ENCODE measurements at regions not wholly inside any gene's neighbourhood (a gene's known extent, or its start where the extent isn't known, plus 50 kb on each side); places are given as distances from the start of the nearest gene placed in this dataset.

GRCh38 chr7:31398815-31399214 lies 58.3 kb upstream of the NEUROD6 start:
- no peak for DNase-seq

DNA sequence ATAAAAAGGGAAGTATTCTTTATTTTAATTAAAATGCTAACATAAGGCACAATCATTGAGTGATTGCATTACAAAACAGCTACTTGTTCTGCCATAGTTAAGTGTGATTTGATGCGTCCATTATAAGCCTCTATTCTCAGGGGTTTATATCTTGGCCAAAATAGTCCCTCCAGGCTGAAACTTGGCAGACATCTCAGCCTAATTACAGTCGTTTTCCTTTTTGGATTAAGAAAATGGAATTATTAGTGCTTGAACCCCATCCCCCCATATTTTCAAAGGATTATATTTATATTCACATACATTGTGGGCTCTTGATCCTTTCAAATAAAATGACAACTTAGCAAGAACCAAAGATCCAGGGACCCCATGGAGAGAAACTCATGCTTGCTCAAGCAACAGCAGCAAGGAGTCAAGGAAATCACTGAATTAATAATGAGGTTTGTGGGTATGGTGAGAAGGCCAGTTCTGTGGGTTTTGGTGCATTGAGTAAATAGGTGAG lies 66.7 kb upstream of the NEUROD6 start:
- DNase-seq: no peak

GRCh38 chr7:31408140-31408729 lies 67.7 kb upstream of the NEUROD6 start:
- no peak for DNase-seq

DNA sequence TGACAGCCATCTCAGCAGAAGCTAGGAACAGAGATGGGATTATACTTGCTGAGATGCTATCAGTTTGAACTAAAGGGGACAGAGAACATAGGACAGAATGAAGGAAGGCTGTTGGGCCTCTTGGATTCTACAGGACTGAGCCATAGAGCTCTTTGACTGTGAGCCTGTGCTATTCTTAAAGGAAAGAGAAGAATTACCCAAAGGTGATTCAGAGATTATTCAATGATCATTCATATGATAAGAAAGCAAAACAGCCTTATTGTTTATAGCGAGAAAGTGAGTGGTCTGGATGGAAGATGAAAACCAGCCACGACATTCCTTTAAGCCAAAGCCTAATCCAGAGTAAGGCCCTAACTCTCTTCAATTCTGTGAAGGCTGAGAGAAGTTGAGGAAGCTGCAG lies 69.7 kb upstream of the NEUROD6 start:
- DNase-seq: no peak

GRCh38 chr7:31411416-31411815 lies 70.9 kb upstream of the NEUROD6 start:
- no peak for DNase-seq

GRCh38 chr7:31413766-31414165 lies 73.2 kb upstream of the NEUROD6 start:
- no peak for DNase-seq

GRCh38 chr7:31416381-31416870 lies 75.9 kb upstream of the NEUROD6 start:
- DNase-seq: no peak

DNA sequence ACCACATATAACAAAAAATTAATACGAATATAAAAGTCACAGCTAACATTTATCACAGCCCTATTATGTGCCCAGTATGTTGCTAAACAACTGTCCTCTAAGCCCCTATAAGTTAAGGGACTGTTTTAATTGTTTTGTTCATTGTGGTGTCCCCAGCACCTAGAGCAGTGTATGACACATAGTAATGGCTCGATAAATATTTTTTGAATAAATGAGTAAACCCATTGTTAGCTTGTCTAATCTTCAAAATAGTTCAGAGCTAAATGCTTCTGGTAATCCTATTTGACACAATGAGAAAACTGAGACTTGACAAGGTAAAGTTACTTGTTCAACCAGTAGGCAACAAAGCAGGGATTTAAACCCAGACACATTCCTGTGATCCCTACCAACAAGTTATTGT lies 78.4 kb upstream of the NEUROD6 start:
- DNase-seq: no peak

- no peak for DNase-seq
Measured at GRCh38 chr7:31419505-31420055, 79.1 kb upstream of the NEUROD6 start.

DNA sequence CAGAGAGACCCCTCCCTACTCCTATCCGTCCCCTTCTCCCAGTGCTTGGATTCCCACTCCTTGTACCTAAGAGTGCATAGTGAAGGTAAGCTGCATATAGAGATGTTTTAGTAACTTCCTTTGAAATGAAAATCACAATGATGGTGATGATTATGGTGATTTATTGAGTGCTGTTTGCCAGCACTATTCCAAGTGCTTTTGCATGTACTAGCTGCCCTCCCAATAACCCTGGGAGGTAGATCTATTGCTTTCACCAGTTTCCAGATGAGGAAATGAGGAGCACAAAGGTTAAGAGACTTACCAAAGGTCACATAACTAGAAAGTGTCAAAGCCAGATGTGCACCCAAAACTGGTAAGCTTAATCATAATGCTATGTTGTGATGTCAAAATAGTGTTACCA lies 80.4 kb upstream of the NEUROD6 start:
- DNase-seq: no peak

- DNase-seq: no peak
Measured at GRCh38 chr7:31421607-31422006, 81.1 kb upstream of the NEUROD6 start.

GRCh38 chr7:31423994-31424393 lies 83.5 kb upstream of the NEUROD6 start:
- DNase-seq: no peak

DNA sequence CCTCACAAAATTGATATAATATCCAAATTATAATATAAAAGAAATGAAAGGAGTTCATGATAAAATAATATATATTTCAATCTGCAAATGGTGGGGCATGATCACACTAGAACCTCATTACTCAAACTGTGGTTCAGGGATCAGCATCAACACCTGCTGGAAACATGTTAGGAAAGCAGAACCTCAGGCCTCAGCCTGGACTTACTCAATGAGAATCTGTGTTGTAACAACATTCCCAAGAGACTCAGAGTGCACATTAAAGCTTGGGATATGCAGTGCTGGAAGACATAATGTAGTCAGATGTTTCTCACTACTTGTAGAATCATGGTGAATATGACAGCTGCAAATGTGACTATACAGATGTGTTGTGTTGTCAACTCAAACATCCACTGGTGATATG lies 81.7 kb upstream of the ITPRID1 start:
- DNase-seq: no peak

DNA sequence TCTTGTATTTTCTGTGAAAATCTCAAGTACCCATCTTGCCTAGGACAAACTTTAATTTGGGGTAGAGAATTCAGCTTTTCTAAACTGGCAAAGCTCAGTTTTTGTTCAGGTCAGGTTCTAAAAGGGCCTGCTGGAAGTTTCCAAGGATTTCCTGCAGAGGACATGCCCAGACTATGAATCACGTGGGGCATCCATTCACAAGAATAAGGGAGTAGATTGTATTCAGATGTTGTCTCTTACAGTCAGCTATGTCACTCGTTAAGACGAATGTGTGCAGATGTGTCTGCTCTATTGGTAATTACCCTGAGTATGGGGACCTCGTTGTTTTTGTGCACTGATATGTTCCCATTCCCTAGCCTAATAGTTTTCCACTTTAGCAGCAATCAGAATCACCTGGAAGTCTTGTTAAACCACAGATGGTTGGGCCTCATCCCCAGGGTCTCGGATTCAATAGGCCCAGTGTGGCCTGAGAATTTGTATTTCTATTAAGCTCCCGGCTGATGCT lies 81.0 kb upstream of the ITPRID1 start:
- DNase-seq: no peak

DNA sequence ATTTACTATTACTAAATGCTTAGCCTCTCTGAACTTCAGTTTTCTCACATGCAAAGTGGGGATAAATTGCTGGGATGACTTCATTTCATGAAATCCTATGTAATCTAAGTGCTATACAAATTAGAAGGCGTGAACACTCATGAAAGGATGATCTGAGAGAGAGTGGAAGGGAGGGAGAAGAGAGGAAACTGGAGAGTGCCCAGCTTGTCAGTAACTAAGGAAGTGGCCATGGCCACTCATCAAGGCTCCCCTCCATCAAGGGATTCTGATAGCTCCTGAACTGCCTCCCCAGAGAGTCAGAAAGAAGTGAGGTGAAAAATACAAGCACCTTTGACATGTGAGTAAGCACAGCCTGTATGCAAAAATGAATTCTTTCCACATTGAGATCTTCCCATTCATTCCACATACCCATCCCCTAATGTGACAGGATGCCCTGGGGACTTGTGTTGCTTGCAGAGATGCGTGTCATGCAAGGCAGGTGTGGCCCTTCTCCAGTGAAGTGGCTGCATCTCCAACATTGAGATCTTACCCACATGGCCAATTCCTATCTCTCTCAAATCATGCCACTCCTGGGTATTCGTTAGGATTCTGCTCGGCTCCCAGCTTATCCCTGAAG lies 76.5 kb upstream of the ITPRID1 start:
- peak; percentile 59 for DNase-seq

GRCh38 chr7:31439165-31439564 lies 74.7 kb upstream of the ITPRID1 start:
- DNase-seq: no peak

DNA sequence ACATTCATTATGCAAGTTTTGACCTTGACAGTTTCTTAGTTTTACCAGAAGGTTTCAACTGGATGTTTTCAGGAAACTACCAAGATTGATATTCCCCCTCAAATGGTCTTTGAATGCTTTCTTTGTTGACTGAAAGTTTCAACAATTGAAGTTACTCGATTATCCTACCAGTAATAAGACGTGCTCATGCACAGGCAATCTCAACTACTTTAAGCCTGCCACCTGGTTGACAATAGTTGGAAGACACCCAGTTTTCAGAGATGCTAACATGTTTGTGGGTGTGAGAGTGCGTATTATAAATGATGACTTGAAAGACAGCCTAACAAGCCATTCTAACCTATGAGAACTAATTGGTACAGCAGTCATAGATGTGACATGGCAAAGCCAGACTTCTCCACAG lies 73.4 kb upstream of the ITPRID1 start:
- DNase-seq: no peak

DNA sequence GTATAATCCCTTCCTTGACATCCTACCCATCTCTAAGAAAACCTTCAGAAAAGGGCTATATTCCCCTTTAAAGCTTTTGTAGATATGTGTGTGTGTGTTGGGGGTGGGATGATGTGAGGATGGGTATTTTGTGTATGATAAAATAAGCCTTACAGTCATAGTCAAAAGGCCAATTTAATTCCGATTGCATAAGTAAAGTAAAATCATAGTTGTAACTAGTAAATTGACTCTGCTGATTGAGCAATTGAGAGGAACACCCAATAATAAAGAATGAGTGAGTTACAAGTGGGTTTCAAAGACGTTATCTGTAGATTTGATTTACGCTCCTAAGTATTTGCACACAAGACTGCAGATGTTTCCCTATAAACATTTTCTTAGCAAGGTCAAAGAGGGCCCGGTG lies 71.3 kb upstream of the ITPRID1 start:
- no peak for DNase-seq

GRCh38 chr7:31443457-31443856 lies 70.4 kb upstream of the ITPRID1 start:
- peak; percentile 71 for DNase-seq

- DNase-seq: no peak
Measured at GRCh38 chr7:31444196-31444595, 69.7 kb upstream of the ITPRID1 start.

GRCh38 chr7:31445686-31446355 lies 68.1 kb upstream of the ITPRID1 start:
- no peak for DNase-seq

- DNase-seq: no peak
Measured at GRCh38 chr7:31448649-31449048, 65.2 kb upstream of the ITPRID1 start.

GRCh38 chr7:31455844-31456243 lies 58.0 kb upstream of the ITPRID1 start:
- no peak for DNase-seq
